ENCODE measurements at regions not wholly inside any gene's neighbourhood (a gene's known extent, or its start where the extent isn't known, plus 50 kb on each side); places are given as distances from the start of the nearest gene placed in this dataset.

DNA sequence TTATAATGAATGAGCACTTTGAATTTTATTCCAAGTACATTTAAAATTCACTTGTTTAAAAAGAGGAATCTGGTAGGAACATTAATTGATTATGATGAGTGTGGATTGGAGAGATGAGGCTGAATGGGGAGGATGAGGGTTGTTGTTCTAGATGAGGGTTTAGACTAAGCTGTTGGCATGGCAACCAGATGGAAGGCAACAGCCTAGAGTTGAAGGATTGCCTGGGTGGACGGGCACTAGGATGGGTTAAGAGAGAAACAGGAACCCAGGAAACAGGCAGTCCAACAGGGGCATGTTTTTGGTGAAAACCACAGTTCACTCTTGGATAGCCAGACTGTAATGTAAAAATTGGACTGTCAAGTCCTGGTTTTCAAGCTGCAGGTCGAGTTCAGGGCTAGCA lies 125.5 kb downstream of the CHRM3 start:
- H3K9me3 Mint-ChIP-seq = peaks cover 0 to 9% (median 7%) of the 10 kb centered on the region in 7 donors
- WGBS (ENCODE audit: insufficient coverage) = 42% methylated on average over 1 of the region's 2 CpGs
- Histone ChIP-seq H3K9ac (ENCODE audit: insufficient read depth, low read length, poor library complexity, severe bottlenecking) (no peak overlapping the region), H3K4me2 (replicated peaks; ENCODE audit: extremely low read depth, low read length, poor library complexity, severe bottlenecking) (no peak overlapping the region), H3K9me3 (replicated peaks in 1 of 2; ENCODE audit: control insufficient read depth in 1 of 2, insufficient read depth in 1 of 2, low read length in 2 of 2) (peaks cover 0 to 4% of the 10 kb centered on the region in 2 donors), H3K27me3 (ENCODE audit: control insufficient read depth in 2 of 2, insufficient read depth in 2 of 2, low read length in 2 of 2) (no peaks in the 10 kb centered on the region), H3K36me3 (replicated peaks in 1 of 2; ENCODE audit: control insufficient read depth in 1 of 2, insufficient read depth in 2 of 2, low read length in 2 of 2) (no peaks in the 10 kb centered on the region), H2AFZ (ENCODE audit: insufficient read depth, low read depth, low read length, poor library complexity, severe bottlenecking) (no peak overlapping the region), H3K79me2 (ENCODE audit: insufficient read depth, low read length) (no peaks in the 10 kb centered on the region), H4K20me1 (ENCODE audit: insufficient read depth, low read length) (no peaks in the 10 kb centered on the region), H3K4me1 (ENCODE audit: control insufficient read depth in 1 of 2, insufficient read depth in 2 of 2, low read length in 2 of 2) (no peaks in the 10 kb centered on the region), H3K4me3 (replicated peaks in 1 of 3; ENCODE audit: low read depth in 2 of 3, low read length in 3 of 3) (no peak overlapping the region), H3K27ac (ENCODE audit: low read depth in 1 of 2, low read length in 2 of 2) (no peak overlapping the region)
- H3K27ac Mint-ChIP-seq = no peak overlapping the region
- peaks cover 2% of the 10 kb centered on the region for H3K4me1 Mint-ChIP-seq
- no peaks in the 10 kb centered on the region for H3K27me3 Mint-ChIP-seq (ENCODE audit: low read depth in 3 of 3)
- no peak for DNase-seq
- H3K36me3 Mint-ChIP-seq = no peaks in the 10 kb centered on the region
- intact Hi-C loops (cut with micrococcal nuclease) = no loop called here
- no peak overlapping the region for H3K4me3 Mint-ChIP-seq
- TF ChIP-seq, protein P1, sequence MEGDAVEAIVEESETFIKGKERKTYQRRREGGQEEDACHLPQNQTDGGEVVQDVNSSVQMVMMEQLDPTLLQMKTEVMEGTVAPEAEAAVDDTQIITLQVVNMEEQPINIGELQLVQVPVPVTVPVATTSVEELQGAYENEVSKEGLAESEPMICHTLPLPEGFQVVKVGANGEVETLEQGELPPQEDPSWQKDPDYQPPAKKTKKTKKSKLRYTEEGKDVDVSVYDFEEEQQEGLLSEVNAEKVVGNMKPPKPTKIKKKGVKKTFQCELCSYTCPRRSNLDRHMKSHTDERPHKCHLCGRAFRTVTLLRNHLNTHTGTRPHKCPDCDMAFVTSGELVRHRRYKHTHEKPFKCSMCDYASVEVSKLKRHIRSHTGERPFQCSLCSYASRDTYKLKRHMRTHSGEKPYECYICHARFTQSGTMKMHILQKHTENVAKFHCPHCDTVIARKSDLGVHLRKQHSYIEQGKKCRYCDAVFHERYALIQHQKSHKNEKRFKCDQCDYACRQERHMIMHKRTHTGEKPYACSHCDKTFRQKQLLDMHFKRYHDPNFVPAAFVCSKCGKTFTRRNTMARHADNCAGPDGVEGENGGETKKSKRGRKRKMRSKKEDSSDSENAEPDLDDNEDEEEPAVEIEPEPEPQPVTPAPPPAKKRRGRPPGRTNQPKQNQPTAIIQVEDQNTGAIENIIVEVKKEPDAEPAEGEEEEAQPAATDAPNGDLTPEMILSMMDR (IDR thresholded peaks at IDR 0.05) = no peak

DNA sequence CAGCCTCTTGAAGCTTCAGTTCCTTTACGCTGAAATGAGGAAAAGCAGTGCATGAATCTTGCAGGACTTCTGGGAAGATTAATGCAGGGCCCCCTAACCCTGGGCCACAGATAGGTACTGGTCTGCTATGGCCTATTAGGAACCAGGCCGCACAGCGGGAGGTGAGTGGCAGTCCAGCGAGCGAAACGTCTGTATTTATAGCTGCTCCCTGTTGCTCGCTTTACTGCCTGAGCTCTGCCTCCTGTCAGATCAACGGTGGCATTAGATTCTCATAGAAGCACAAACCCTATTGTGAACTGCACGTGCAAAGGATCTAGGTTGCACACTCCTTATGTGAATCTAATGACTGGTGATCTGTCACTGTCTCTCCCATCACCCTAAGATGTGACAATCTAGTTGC lies 130.2 kb downstream of the CHRM3 start:
- Mint-ChIP-seq H3K4me3 (no peak overlapping the region), H3K9me3 (peaks cover 4 to 9% (median 6%) of the 10 kb centered on the region in 7 donors), H3K36me3 (no peaks in the 10 kb centered on the region), H3K4me1 (peaks cover 2% of the 10 kb centered on the region), H3K27me3 (ENCODE audit: low read depth in 3 of 3) (no peaks in the 10 kb centered on the region), H3K27ac (no peak overlapping the region)
- H3K9me3 ChIP-seq (replicated peaks in 1 of 2; ENCODE audit: control insufficient read depth in 1 of 2, insufficient read depth in 1 of 2, low read length in 2 of 2) = peaks cover 0 to 2% of the 10 kb centered on the region in 2 donors
- H3K27ac ChIP-seq (ENCODE audit: low read depth in 1 of 2, low read length in 2 of 2) = no peak overlapping the region
- intact Hi-C loops (cut with micrococcal nuclease) = no loop called here
- H3K27me3 ChIP-seq (ENCODE audit: control insufficient read depth in 2 of 2, insufficient read depth in 2 of 2, low read length in 2 of 2) = no peaks in the 10 kb centered on the region
- no peaks in the 10 kb centered on the region for H3K4me1 ChIP-seq (ENCODE audit: control insufficient read depth in 1 of 2, insufficient read depth in 2 of 2, low read length in 2 of 2)
- no peak overlapping the region for H3K9ac ChIP-seq (ENCODE audit: insufficient read depth, low read length, poor library complexity, severe bottlenecking)
- DNase-seq = no peak
- H2AFZ ChIP-seq (ENCODE audit: insufficient read depth, low read depth, low read length, poor library complexity, severe bottlenecking) = no peak overlapping the region
- no peak overlapping the region for H3K4me3 ChIP-seq (replicated peaks in 1 of 3; ENCODE audit: low read depth in 2 of 3, low read length in 3 of 3)
- no peaks in the 10 kb centered on the region for H4K20me1 ChIP-seq (ENCODE audit: insufficient read depth, low read length)
- no peaks in the 10 kb centered on the region for H3K79me2 ChIP-seq (ENCODE audit: insufficient read depth, low read length)
- TF ChIP-seq, protein P1 (IDR thresholded peaks at IDR 0.05) = no peak
- 61% methylated on average over 8 of the region's 9 CpGs for WGBS (ENCODE audit: insufficient coverage)
- no peak overlapping the region for H3K4me2 ChIP-seq (replicated peaks; ENCODE audit: extremely low read depth, low read length, poor library complexity, severe bottlenecking)
- H3K36me3 ChIP-seq (replicated peaks in 1 of 2; ENCODE audit: control insufficient read depth in 1 of 2, insufficient read depth in 2 of 2, low read length in 2 of 2) = no peaks in the 10 kb centered on the region

All from CD14-positive monocyte (primary cell).